SK-N-SH (cell line): ENCODE measurements at regions not wholly inside any gene's neighbourhood (a gene's known extent, or its start where the extent isn't known, plus 50 kb on each side); places are given as distances from the start of the nearest gene placed in this dataset.

Experiments used
- CTCF ChIA-PET: fragments of 300-600, 350-600 bp; formaldehyde crosslinking; extraction: SDS; loops from one replicate; lab custom pipeline; 2021; lab: Yijun Ruan, JAX
- POLR2A ChIA-PET: fragments of 350-600 bp; sonication (Branson Sonifier 250); formaldehyde crosslinking; extraction: SDS; loops from one replicate; lab custom pipeline; 2020; ENCODE audit warnings: antibody characterized with exemption, inconsistent platforms; lab: Yijun Ruan, JAX
- DNase-seq: peaks from one replicate; pipeline ENCODE4 v3.0.0; 2012
- H2AFZ ChIP-seq: fragments of 200-600 bp; sonication (generic); 2 replicates; pipeline ENCODE4 v1.8.1; 2016; ENCODE audit warnings: antibody characterized with exemption, mild to moderate bottlenecking, low read depth
- H3F3A ChIP-seq: fragments of 200-600 bp; sonication (generic); replicated peaks from 2 replicates; pipeline ENCODE3; 2016; ENCODE audit warnings: antibody characterized with exemption, mild to moderate bottlenecking; ENCODE audit not compliant: insufficient read depth
- H3K27ac ChIP-seq, 2 experiments: fragments of 200-500 bp in 1 of 2; fragments of 200-600 bp in 1 of 2; sonication (Bioruptor generic) in 1 of 2; sonication (generic), shearing (Covaris generic) in 1 of 2; 2 replicates each; pipeline versions ENCODE4 v1.5.1 to v1.6.1; 2014 to 2016; ENCODE audit warnings: low read depth in 2 of 2, inconsistent platforms in 1 of 2, low read length in 1 of 2, mild to moderate bottlenecking in 1 of 2, mixed read lengths in 1 of 2
- H3K27me3 ChIP-seq: fragments of 200-600 bp; sonication (generic), shearing (Covaris generic); 2 replicates; pipeline ENCODE4 v1.6.1; 2016; ENCODE audit warnings: mixed run types; ENCODE audit not compliant: insufficient read depth
- H3K36me3 ChIP-seq, 2 experiments: fragments of 200-500 bp in 1 of 2; fragments of 200-600 bp in 1 of 2; sonication (Bioruptor generic) in 1 of 2; sonication (generic) in 1 of 2; replicated peaks in 1 of 2; 2 replicates each; pipeline versions ENCODE3 to v1.5.1; 2014 to 2016; ENCODE audit warnings: low read length in 1 of 2, mild to moderate bottlenecking in 1 of 2; ENCODE audit not compliant: insufficient read depth in 2 of 2, control insufficient read depth in 1 of 2
- H3K4me1 ChIP-seq, 2 experiments: fragments of 200-500 bp in 1 of 2; fragments of 200-600 bp in 1 of 2; sonication (Bioruptor generic) in 1 of 2; sonication (generic), shearing (Covaris generic) in 1 of 2; 2 replicates each; pipeline versions ENCODE4 v1.5.1 to v1.6.1; 2014 to 2016; ENCODE audit warnings: low read depth in 1 of 2, low read length in 1 of 2, mixed run types in 1 of 2; ENCODE audit not compliant: insufficient read depth in 2 of 2, control insufficient read depth in 1 of 2
- H3K4me2 ChIP-seq: fragments of 200-600 bp; sonication (generic), shearing (Covaris generic); 2 replicates; pipeline ENCODE4 v1.6.1; 2017; ENCODE audit warnings: mixed run types
- H3K4me3 ChIP-seq, 2 experiments: fragments of 200-500 bp in 1 of 2; fragments of 200-600 bp in 1 of 2; sonication (Bioruptor generic) in 1 of 2; sonication (generic), shearing (Covaris generic) in 1 of 2; 2 replicates each; pipeline versions ENCODE4 v1.5.1 to v1.8.1; 2014 to 2016; ENCODE audit warnings: low read depth in 2 of 2, inconsistent platforms in 1 of 2, low read length in 1 of 2, mild to moderate bottlenecking in 1 of 2, mixed read lengths in 1 of 2, moderate library complexity in 1 of 2
- H3K79me2 ChIP-seq: fragments of 200-600 bp; sonication (generic); 2 replicates; pipeline ENCODE4 v1.8.1; 2017; ENCODE audit warnings: mild to moderate bottlenecking; ENCODE audit not compliant: insufficient read depth
- H3K9ac ChIP-seq: fragments of 200-600 bp; sonication (generic); 2 replicates; pipeline ENCODE4 v1.6.1; 2017; ENCODE audit warnings: mixed run types
- H3K9me2 ChIP-seq: fragments of 200-600 bp; sonication (generic); 2 replicates; pipeline ENCODE4 v1.6.1; 2017; ENCODE audit warnings: mixed run types
- H3K9me3 ChIP-seq: fragments of 200-600 bp; sonication (generic); 2 replicates; pipeline ENCODE4 v1.6.1; 2017; ENCODE audit warnings: mixed run types, mild to moderate bottlenecking, moderate library complexity
- H4K20me1 ChIP-seq: fragments of 200-600 bp; sonication (generic); 2 replicates; pipeline ENCODE4 v1.6.1; 2017; ENCODE audit warnings: mild to moderate bottlenecking, mixed run types; ENCODE audit not compliant: insufficient read depth
- FOSL2 ChIP-seq: IDR thresholded peaks from 2 replicates; pipeline ENCODE4 v1.4.0; 2012; ENCODE audit warnings: low read depth, mild to moderate bottlenecking, moderate library complexity, borderline replicate concordance
- FOXM1 ChIP-seq: IDR thresholded peaks from 2 replicates; pipeline ENCODE4 v1.4.0; 2012; ENCODE audit warnings: low read depth, mild to moderate bottlenecking
- GABPA ChIP-seq: IDR thresholded peaks from 2 replicates; pipeline ENCODE4 v1.4.0; 2012; ENCODE audit warnings: low read depth, mild to moderate bottlenecking
- GATA2 ChIP-seq: sonication (generic); formaldehyde crosslinking; IDR thresholded peaks from 2 replicates; pipeline ENCODE4 v1.5.0; 2020; ENCODE audit warnings: mild to moderate bottlenecking, missing genetic modification reagents
- JUND ChIP-seq: IDR thresholded peaks from 2 replicates; pipeline ENCODE4 v1.4.0; 2012
- MAX ChIP-seq: IDR thresholded peaks from 2 replicates; pipeline ENCODE4 v1.4.0; 2012; ENCODE audit warnings: low read depth
- MEF2A ChIP-seq: IDR thresholded peaks from 2 replicates; pipeline ENCODE4 v1.4.0; 2012; ENCODE audit warnings: low read depth, borderline replicate concordance
- MXI1 ChIP-seq: IDR thresholded peaks from 2 replicates; pipeline ENCODE4 v1.6.1; 2012; ENCODE audit warnings: mild to moderate bottlenecking, low read depth, low read length, improper control_type of control experiment
- NFIC ChIP-seq: IDR thresholded peaks from 2 replicates; pipeline ENCODE4 v1.4.0; 2012; ENCODE audit warnings: borderline replicate concordance
- NRF1 ChIP-seq: IDR thresholded peaks from 2 replicates; pipeline ENCODE4 v1.6.1; 2012; ENCODE audit warnings: low read depth, mild to moderate bottlenecking, low read length
- POLR2AphosphoS5 ChIP-seq: IDR thresholded peaks from 2 replicates; pipeline ENCODE4 v1.6.1; 2012; ENCODE audit warnings: low read depth, low read length
- RAD21 ChIP-seq: IDR thresholded peaks from 2 replicates; pipeline ENCODE4 v1.6.1; 2012; ENCODE audit warnings: mild to moderate bottlenecking, low read length
- RCOR1 ChIP-seq: fragments of 150-350 bp; IDR thresholded peaks from 2 replicates; pipeline ENCODE4 v1.6.1; 2017; ENCODE audit warnings: antibody characterized with exemption, low read length
- TAF1 ChIP-seq: IDR thresholded peaks from 2 replicates; pipeline ENCODE4 v1.6.1; 2012; ENCODE audit warnings: low read depth, mild to moderate bottlenecking, low read length, moderate library complexity, borderline replicate concordance
- TF ChIP-seq, protein P1 (sequence below): IDR thresholded peaks from 2 replicates; pipeline ENCODE4 v1.6.1; 2012; ENCODE audit warnings: mild to moderate bottlenecking, low read depth, low read length, moderate library complexity
- TF ChIP-seq, protein P2 (sequence below): IDR thresholded peaks from 2 replicates; pipeline ENCODE4; 2012

- POLR2A ChIA-PET: no interaction called here
- Histone ChIP-seq H3K4me1 (no peaks in the 10 kb centered on the region), H3K9me2 (no peaks in the 10 kb centered on the region), H3F3A (peaks cover 4% of the 10 kb centered on the region), H4K20me1 (no peaks in the 10 kb centered on the region; the same call in 1 of the 2 replicates), H3K4me3 (no peak overlapping the region), H2AFZ (no peak overlapping the region), H3K4me2 (no peak overlapping the region), H3K9ac (no peak overlapping the region), H3K27me3 (0 out of 2 replicates have a peak, but pooled peaks cover 4% of the 10 kb centered on the region), H3K27ac (no peak overlapping the region), H3K79me2 (no peaks in the 10 kb centered on the region), H3K9me3 (no peaks in the 10 kb centered on the region), H3K36me3 (no peaks in the 10 kb centered on the region)
- CTCF ChIA-PET: interaction anchor here (0.9 to 1.2 kb wide), 3 partner anchors 17 to 854 kb away, joined by 4 to 7 read pairs (median 4); no protein-coding TSS in a partner anchor
- no peak for DNase-seq
- no peak for TF ChIP-seq FOSL2
- TF ChIP-seq JUND: no peak
- no peak for TF ChIP-seq MEF2A
- no peak for TF ChIP-seq MAX
- TF ChIP-seq FOXM1: no peak
- TF ChIP-seq, protein P1, sequence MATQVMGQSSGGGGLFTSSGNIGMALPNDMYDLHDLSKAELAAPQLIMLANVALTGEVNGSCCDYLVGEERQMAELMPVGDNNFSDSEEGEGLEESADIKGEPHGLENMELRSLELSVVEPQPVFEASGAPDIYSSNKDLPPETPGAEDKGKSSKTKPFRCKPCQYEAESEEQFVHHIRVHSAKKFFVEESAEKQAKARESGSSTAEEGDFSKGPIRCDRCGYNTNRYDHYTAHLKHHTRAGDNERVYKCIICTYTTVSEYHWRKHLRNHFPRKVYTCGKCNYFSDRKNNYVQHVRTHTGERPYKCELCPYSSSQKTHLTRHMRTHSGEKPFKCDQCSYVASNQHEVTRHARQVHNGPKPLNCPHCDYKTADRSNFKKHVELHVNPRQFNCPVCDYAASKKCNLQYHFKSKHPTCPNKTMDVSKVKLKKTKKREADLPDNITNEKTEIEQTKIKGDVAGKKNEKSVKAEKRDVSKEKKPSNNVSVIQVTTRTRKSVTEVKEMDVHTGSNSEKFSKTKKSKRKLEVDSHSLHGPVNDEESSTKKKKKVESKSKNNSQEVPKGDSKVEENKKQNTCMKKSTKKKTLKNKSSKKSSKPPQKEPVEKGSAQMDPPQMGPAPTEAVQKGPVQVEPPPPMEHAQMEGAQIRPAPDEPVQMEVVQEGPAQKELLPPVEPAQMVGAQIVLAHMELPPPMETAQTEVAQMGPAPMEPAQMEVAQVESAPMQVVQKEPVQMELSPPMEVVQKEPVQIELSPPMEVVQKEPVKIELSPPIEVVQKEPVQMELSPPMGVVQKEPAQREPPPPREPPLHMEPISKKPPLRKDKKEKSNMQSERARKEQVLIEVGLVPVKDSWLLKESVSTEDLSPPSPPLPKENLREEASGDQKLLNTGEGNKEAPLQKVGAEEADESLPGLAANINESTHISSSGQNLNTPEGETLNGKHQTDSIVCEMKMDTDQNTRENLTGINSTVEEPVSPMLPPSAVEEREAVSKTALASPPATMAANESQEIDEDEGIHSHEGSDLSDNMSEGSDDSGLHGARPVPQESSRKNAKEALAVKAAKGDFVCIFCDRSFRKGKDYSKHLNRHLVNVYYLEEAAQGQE: no peak
- TF ChIP-seq, protein P2, sequence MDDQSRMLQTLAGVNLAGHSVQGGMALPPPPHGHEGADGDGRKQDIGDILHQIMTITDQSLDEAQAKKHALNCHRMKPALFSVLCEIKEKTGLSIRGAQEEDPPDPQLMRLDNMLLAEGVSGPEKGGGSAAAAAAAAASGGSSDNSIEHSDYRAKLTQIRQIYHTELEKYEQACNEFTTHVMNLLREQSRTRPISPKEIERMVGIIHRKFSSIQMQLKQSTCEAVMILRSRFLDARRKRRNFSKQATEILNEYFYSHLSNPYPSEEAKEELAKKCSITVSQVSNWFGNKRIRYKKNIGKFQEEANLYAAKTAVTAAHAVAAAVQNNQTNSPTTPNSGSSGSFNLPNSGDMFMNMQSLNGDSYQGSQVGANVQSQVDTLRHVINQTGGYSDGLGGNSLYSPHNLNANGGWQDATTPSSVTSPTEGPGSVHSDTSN: no peak
- TF ChIP-seq RAD21: no peak
- no peak for TF ChIP-seq RCOR1
- no peak for TF ChIP-seq TAF1
- no peak for TF ChIP-seq NFIC
- no peak for TF ChIP-seq GATA2
- TF ChIP-seq NRF1: no peak
- no peak for TF ChIP-seq POLR2AphosphoS5
- no peak for TF ChIP-seq MXI1
- TF ChIP-seq GABPA: no peak
Measured at GRCh38 chr2:175234153-175234552, 52.6 kb upstream of the ATP5MC3 start.
